ENCODE measurements at regions not wholly inside any gene's neighbourhood (a gene's known extent, or its start where the extent isn't known, plus 50 kb on each side); places are given as distances from the start of the nearest gene placed in this dataset.

GRCh38 chr18:5678278-5678677 is 134.5 kb upstream of the EPB41L3 start:
- TF ChIP-seq, protein P1, sequence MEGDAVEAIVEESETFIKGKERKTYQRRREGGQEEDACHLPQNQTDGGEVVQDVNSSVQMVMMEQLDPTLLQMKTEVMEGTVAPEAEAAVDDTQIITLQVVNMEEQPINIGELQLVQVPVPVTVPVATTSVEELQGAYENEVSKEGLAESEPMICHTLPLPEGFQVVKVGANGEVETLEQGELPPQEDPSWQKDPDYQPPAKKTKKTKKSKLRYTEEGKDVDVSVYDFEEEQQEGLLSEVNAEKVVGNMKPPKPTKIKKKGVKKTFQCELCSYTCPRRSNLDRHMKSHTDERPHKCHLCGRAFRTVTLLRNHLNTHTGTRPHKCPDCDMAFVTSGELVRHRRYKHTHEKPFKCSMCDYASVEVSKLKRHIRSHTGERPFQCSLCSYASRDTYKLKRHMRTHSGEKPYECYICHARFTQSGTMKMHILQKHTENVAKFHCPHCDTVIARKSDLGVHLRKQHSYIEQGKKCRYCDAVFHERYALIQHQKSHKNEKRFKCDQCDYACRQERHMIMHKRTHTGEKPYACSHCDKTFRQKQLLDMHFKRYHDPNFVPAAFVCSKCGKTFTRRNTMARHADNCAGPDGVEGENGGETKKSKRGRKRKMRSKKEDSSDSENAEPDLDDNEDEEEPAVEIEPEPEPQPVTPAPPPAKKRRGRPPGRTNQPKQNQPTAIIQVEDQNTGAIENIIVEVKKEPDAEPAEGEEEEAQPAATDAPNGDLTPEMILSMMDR (conservative IDR thresholded peaks at IDR 0.05; ENCODE audit: low read depth, low read length), result no peak

GRCh38 chr18:5673616-5674015 is 129.8 kb upstream of the EPB41L3 start:
- no peak for DNase-seq (ENCODE audit: low read depth)
- TF ChIP-seq, protein P1 (conservative IDR thresholded peaks at IDR 0.05; ENCODE audit: low read depth, low read length), result no peak
- H3K4me3 ChIP-seq (ENCODE audit: low read depth, low read length), result no peak overlapping the region

More at GRCh38 chr18:5678278-5678677, 134.5 kb upstream of the EPB41L3 start:
- DNase-seq (ENCODE audit: low read depth), result no peak
- no peak overlapping the region for H3K4me3 ChIP-seq (ENCODE audit: low read depth, low read length)

GRCh38 chr18:5669585-5669984 is 125.8 kb upstream of the EPB41L3 start:
- no peak overlapping the region for H3K4me3 ChIP-seq (ENCODE audit: low read depth, low read length)
- DNase-seq (ENCODE audit: low read depth), result no peak
- TF ChIP-seq, protein P1 (conservative IDR thresholded peaks at IDR 0.05; ENCODE audit: low read depth, low read length), result no peak

DNA sequence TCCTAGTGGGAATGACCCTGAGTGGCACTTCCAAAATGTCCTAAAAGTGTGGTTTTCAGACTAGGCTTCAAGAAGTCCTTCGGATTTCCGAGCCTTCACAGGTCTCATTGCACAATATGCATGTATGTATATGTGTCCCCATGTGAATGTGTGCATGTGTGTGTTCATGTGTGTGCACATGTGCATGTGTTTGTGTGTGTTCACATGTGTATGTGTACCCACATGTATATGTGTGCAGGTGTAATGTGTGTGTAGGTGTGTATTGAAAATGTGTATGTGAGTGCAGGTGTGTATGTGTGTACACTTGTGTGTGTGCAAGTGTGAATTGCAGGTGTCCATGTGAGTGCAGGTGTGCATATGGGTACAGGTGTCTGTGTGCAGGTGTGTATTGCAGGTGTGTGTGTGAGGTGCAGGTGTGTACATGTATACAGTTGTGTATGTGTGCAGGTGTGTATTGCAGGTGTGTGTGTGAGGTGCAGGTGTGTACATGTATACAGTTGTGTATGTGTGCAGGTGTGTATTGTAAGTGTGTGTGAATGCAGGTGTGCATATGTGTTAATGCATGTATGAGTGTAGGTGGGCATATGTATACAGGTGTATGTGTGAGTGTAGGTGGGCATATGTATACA is 124.4 kb upstream of the EPB41L3 start:
- TF ChIP-seq, protein P1 (conservative IDR thresholded peaks at IDR 0.05; ENCODE audit: low read depth, low read length), result no peak

GRCh38 chr18:5667356-5667755 is 123.6 kb upstream of the EPB41L3 start:
- H3K4me3 ChIP-seq (ENCODE audit: low read depth, low read length), result no peak overlapping the region
- TF ChIP-seq, protein P1 (conservative IDR thresholded peaks at IDR 0.05; ENCODE audit: low read depth, low read length), result no peak
- DNase-seq (ENCODE audit: low read depth), result no peak

More for the DNA sequence above, 124.4 kb upstream of the EPB41L3 start:
- no peak overlapping the region for H3K4me3 ChIP-seq (ENCODE audit: low read depth, low read length)
- DNase-seq (ENCODE audit: low read depth), result no peak

DNA sequence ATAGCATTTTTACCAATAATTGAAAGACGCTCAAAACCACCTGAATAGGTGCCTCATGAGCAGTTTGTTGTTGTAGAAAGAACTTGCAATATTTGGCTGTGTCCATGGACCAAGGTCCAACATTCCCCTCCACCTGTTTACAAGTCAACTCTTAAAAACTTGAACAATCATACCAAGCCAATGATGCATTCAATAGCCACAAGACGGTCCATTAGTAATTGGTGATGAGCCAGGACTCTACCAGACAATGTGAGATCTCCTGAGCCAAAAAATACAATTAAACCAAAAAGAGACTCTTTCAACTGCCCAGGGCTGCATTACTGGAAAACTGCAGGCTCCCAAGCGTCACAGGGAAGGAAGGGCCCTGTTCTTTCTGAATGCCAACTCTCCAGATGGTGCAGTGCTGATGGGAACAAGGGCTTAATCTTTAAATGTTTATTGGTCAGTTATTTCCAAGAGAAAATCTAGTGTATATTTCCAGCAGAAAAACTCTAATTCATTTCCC is 118.8 kb upstream of the EPB41L3 start:
- no peak for DNase-seq (ENCODE audit: low read depth)
- no peak overlapping the region for H3K4me3 ChIP-seq (ENCODE audit: low read depth, low read length)
- TF ChIP-seq, protein P1 (conservative IDR thresholded peaks at IDR 0.05; ENCODE audit: low read depth, low read length), result no peak

DNA sequence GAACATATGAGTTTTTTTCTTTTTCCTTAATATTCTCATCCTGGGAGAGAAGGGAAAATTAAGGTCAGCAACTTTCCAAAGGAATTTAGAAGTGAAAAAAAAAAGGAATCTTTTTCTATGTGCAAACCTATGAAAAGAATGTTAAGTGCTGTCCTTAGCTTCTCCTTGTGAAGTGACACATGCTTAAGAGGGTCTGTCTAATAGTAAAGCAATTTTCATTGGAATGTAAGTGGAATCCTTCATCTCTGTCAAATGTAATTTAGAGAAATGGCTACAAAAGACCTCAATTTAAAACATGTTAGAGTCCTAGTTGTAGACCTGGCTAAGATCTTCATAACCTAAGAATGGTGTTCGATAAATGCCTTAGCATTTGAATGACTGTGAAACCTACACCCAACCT is 117.4 kb upstream of the EPB41L3 start:
- TF ChIP-seq, protein P1 (conservative IDR thresholded peaks at IDR 0.05; ENCODE audit: low read depth, low read length), result no peak
- DNase-seq (ENCODE audit: low read depth), result no peak
- H3K4me3 ChIP-seq (ENCODE audit: low read depth, low read length), result no peak overlapping the region
